Testis (tissue), 2 donors: ENCODE measurements at regions not wholly inside any gene's neighbourhood (a gene's known extent, or its start where the extent isn't known, plus 50 kb on each side); places are given as distances from the start of the nearest gene placed in this dataset.

Source experiments
- POLR2A ChIP-seq: fragments of 450-650 bp; IDR thresholded peaks from one replicate; pipeline ENCODE4 v1.6.1; 2017; ENCODE audit warnings: antibody characterized with exemption, mild to moderate bottlenecking, moderate library complexity
- TF ChIP-seq, protein P1 (sequence below), 3 experiments: fragments of 450-650 bp in 2 of 3; fragments of 200-600 bp in 1 of 3; sonication (generic) in 1 of 3; IDR thresholded peaks; one replicate each; pipeline ENCODE4 v1.5.1; 2016 to 2019; ENCODE audit warnings: antibody characterized with exemption in 3 of 3, mild to moderate bottlenecking in 2 of 3, moderate library complexity in 1 of 3

DNA sequence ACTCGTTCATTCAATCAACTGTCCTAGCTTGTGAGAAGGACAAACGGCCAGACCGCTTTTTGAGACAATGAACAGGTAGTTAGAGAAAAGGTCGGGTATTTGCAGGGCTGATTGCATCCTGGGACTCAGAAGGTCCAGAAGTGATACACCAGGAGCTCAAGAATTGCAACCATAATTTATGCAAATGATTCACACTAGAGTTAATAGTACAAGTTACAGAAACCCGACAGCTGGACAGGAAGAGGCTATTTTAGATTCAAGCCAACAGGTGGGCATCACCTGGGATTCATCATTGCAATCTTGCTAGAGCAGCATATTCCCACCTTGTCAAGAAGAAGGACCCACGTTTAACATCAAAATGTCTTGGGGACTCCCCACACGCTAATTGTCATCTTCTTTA, 83.5 kb downstream of the TNFAIP3 start:
- no peak for TF ChIP-seq POLR2A
- TF ChIP-seq, protein P1, sequence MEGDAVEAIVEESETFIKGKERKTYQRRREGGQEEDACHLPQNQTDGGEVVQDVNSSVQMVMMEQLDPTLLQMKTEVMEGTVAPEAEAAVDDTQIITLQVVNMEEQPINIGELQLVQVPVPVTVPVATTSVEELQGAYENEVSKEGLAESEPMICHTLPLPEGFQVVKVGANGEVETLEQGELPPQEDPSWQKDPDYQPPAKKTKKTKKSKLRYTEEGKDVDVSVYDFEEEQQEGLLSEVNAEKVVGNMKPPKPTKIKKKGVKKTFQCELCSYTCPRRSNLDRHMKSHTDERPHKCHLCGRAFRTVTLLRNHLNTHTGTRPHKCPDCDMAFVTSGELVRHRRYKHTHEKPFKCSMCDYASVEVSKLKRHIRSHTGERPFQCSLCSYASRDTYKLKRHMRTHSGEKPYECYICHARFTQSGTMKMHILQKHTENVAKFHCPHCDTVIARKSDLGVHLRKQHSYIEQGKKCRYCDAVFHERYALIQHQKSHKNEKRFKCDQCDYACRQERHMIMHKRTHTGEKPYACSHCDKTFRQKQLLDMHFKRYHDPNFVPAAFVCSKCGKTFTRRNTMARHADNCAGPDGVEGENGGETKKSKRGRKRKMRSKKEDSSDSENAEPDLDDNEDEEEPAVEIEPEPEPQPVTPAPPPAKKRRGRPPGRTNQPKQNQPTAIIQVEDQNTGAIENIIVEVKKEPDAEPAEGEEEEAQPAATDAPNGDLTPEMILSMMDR (IDR thresholded peaks at IDR 0.05) = no peak
